ENCODE measurements at regions not wholly inside any gene's neighbourhood (a gene's known extent, or its start where the extent isn't known, plus 50 kb on each side); places are given as distances from the start of the nearest gene placed in this dataset.

GRCh38 chr14:104442631-104443390 lies 136.8 kb upstream of the C14orf180 start:
- WGBS (ENCODE audit: insufficient coverage), result 87% methylated on average over 11 of the region's 14 CpGs
- intact Hi-C loops (cut with micrococcal nuclease), result no loop called here
- Mint-ChIP-seq H3K4me3 (no peak overlapping the region), H3K27ac (peak overlapping the region in 1 of 7 donors; percentile 4), H3K4me1 (no peaks in the 10 kb centered on the region), H3K36me3 (no peaks in the 10 kb centered on the region), H3K9me3 (peaks cover 0 to 5% (median 2%) of the 10 kb centered on the region in 7 donors), H3K27me3 (ENCODE audit: low read depth in 3 of 3) (peaks cover 0 to 5% (median 0%) of the 10 kb centered on the region in 3 donors)
- H3K4me2 ChIP-seq (replicated peaks; ENCODE audit: extremely low read depth, low read length, poor library complexity, severe bottlenecking), result no peak overlapping the region
- H3K27ac ChIP-seq (ENCODE audit: low read depth in 1 of 2, low read length in 2 of 2), result no peak overlapping the region
- no peak for TF ChIP-seq CTCF (IDR thresholded peaks at IDR 0.05)
- no peaks in the 10 kb centered on the region for H4K20me1 ChIP-seq (ENCODE audit: insufficient read depth, low read length)
- H3K27me3 ChIP-seq (ENCODE audit: control insufficient read depth in 2 of 2, insufficient read depth in 2 of 2, low read length in 2 of 2), result no peaks in the 10 kb centered on the region
- H3K4me3 ChIP-seq (replicated peaks in 1 of 3; ENCODE audit: low read depth in 2 of 3, low read length in 3 of 3), result no peak overlapping the region
- H3K9ac ChIP-seq (ENCODE audit: insufficient read depth, low read length, poor library complexity, severe bottlenecking), result no peak overlapping the region
- DNase-seq, result no peak
- no peaks in the 10 kb centered on the region for H3K36me3 ChIP-seq (replicated peaks in 1 of 2; ENCODE audit: control insufficient read depth in 1 of 2, insufficient read depth in 2 of 2, low read length in 2 of 2)
- H3K4me1 ChIP-seq (ENCODE audit: control insufficient read depth in 1 of 2, insufficient read depth in 2 of 2, low read length in 2 of 2), result no peaks in the 10 kb centered on the region
- no peaks in the 10 kb centered on the region for H3K79me2 ChIP-seq (ENCODE audit: insufficient read depth, low read length)
- no peak overlapping the region for H2AFZ ChIP-seq (ENCODE audit: insufficient read depth, low read depth, low read length, poor library complexity, severe bottlenecking)
- no peaks in the 10 kb centered on the region for H3K9me3 ChIP-seq (replicated peaks in 1 of 2; ENCODE audit: control insufficient read depth in 1 of 2, insufficient read depth in 1 of 2, low read length in 2 of 2)

GRCh38 chr14:104443391-104444158 lies 136.0 kb upstream of the C14orf180 start:
- Mint-ChIP-seq H3K9me3 (peaks cover 2 to 10% (median 6%) of the 10 kb centered on the region in 7 donors), H3K27ac (peak overlapping the region in 2 of 7 donors; percentile 46 to 63), H3K4me3 (no peak overlapping the region), H3K4me1 (no peaks in the 10 kb centered on the region), H3K27me3 (ENCODE audit: low read depth in 3 of 3) (peaks cover 0 to 5% (median 3%) of the 10 kb centered on the region in 3 donors), H3K36me3 (no peaks in the 10 kb centered on the region)
- Histone ChIP-seq H2AFZ (ENCODE audit: insufficient read depth, low read depth, low read length, poor library complexity, severe bottlenecking) (no peak overlapping the region), H3K4me1 (ENCODE audit: control insufficient read depth in 1 of 2, insufficient read depth in 2 of 2, low read length in 2 of 2) (no peaks in the 10 kb centered on the region), H3K9me3 (replicated peaks in 1 of 2; ENCODE audit: control insufficient read depth in 1 of 2, insufficient read depth in 1 of 2, low read length in 2 of 2) (no peaks in the 10 kb centered on the region), H3K36me3 (replicated peaks in 1 of 2; ENCODE audit: control insufficient read depth in 1 of 2, insufficient read depth in 2 of 2, low read length in 2 of 2) (no peaks in the 10 kb centered on the region), H3K27me3 (ENCODE audit: control insufficient read depth in 2 of 2, insufficient read depth in 2 of 2, low read length in 2 of 2) (no peaks in the 10 kb centered on the region), H3K79me2 (ENCODE audit: insufficient read depth, low read length) (no peaks in the 10 kb centered on the region), H3K9ac (ENCODE audit: insufficient read depth, low read length, poor library complexity, severe bottlenecking) (no peak overlapping the region), H3K4me2 (replicated peaks; ENCODE audit: extremely low read depth, low read length, poor library complexity, severe bottlenecking) (no peak overlapping the region), H3K4me3 (replicated peaks in 1 of 3; ENCODE audit: low read depth in 2 of 3, low read length in 3 of 3) (no peak overlapping the region), H4K20me1 (ENCODE audit: insufficient read depth, low read length) (no peaks in the 10 kb centered on the region), H3K27ac (ENCODE audit: low read depth in 1 of 2, low read length in 2 of 2) (no peak overlapping the region)
- intact Hi-C loops (cut with micrococcal nuclease), result no loop called here
- no peak for TF ChIP-seq CTCF (IDR thresholded peaks at IDR 0.05)
- 64% methylated on average over 8 of the region's 13 CpGs for WGBS (ENCODE audit: insufficient coverage)
- peak in 1 of 3 donors; percentile 2 for DNase-seq

Measured in CD14-positive monocyte (primary cell).